CD14-positive monocyte (primary cell): ENCODE measurements at regions not wholly inside any gene's neighbourhood (a gene's known extent, or its start where the extent isn't known, plus 50 kb on each side); places are given as distances from the start of the nearest gene placed in this dataset.

Source experiments
- DNase-seq, 3 donors: peaks; one replicate each; pipeline ENCODE4 v3.0.0-alpha.2; 2011 to 2022
- H2AFZ ChIP-seq: 2 replicates; pipeline ENCODE4 v1.6.0; 2012; ENCODE audit warnings: mild to moderate bottlenecking, low read depth, low read length, inconsistent platforms; ENCODE audit not compliant: insufficient read depth, poor library complexity, severe bottlenecking
- H3K27ac ChIP-seq, 2 donors: 1 replicate in 1 of 2; 2 replicates in 1 of 2; pipeline ENCODE4 v1.5.1; 2012 to 2013; ENCODE audit warnings: low read length in 2 of 2, control low read depth in 1 of 2, inconsistent platforms in 1 of 2, low read depth in 1 of 2, mild to moderate bottlenecking in 1 of 2
- H3K27me3 ChIP-seq, 2 donors: one replicate each; pipeline versions ENCODE4 v1.6.0 to v1.6.1; 2011 to 2013; ENCODE audit warnings: low read length in 2 of 2; ENCODE audit not compliant: control insufficient read depth in 2 of 2, insufficient read depth in 2 of 2
- H3K36me3 ChIP-seq, 2 donors: replicated peaks in 1 of 2; 1 replicate in 1 of 2; 2 replicates in 1 of 2; pipeline versions ENCODE4 v1.5.1 to v1.6.1; 2012 to 2013; ENCODE audit warnings: low read length in 2 of 2, control low read depth in 1 of 2, inconsistent platforms in 1 of 2, mild to moderate bottlenecking in 1 of 2; ENCODE audit not compliant: insufficient read depth in 2 of 2, control insufficient read depth in 1 of 2
- H3K4me1 ChIP-seq, 2 donors: 1 replicate in 1 of 2; 2 replicates in 1 of 2; pipeline versions ENCODE4 v1.5.1 to v1.6.1; 2012 to 2013; ENCODE audit warnings: low read length in 2 of 2, control low read depth in 1 of 2, inconsistent platforms in 1 of 2, mild to moderate bottlenecking in 1 of 2, moderate library complexity in 1 of 2; ENCODE audit not compliant: insufficient read depth in 2 of 2, control insufficient read depth in 1 of 2
- H3K4me2 ChIP-seq: replicated peaks from 2 replicates; pipeline ENCODE3; 2012; ENCODE audit warnings: low read length, moderate library complexity, mild to moderate bottlenecking; ENCODE audit not compliant: poor library complexity, severe bottlenecking; ENCODE audit errors: extremely low read depth
- H3K4me3 ChIP-seq, 3 experiments: fragments of 200-600 bp in 1 of 3; sonication (generic) in 1 of 3; replicated peaks in 1 of 3; 1 replicate in 2 of 3; 2 replicates in 1 of 3; pipeline ENCODE4 v1.5.1; 2011 to 2013; ENCODE audit warnings: low read length in 3 of 3, mild to moderate bottlenecking in 3 of 3, control low read depth in 2 of 3, low read depth in 2 of 3, inconsistent platforms in 1 of 3, moderate library complexity in 1 of 3
- H3K79me2 ChIP-seq: 2 replicates; pipeline ENCODE4 v1.6.0; 2012; ENCODE audit warnings: mild to moderate bottlenecking, control low read depth, inconsistent platforms, low read length, moderate library complexity; ENCODE audit not compliant: insufficient read depth
- H3K9ac ChIP-seq: 2 replicates; pipeline ENCODE4 v1.6.0; 2017; ENCODE audit warnings: low read length, mild to moderate bottlenecking; ENCODE audit not compliant: insufficient read depth, poor library complexity, severe bottlenecking
- H3K9me3 ChIP-seq, 2 donors: replicated peaks in 1 of 2; 1 replicate in 1 of 2; 2 replicates in 1 of 2; pipeline versions ENCODE4 v1.5.1 to v1.6.1; 2012 to 2013; ENCODE audit warnings: low read length in 2 of 2, control low read depth in 1 of 2; ENCODE audit not compliant: control insufficient read depth in 1 of 2, insufficient read depth in 1 of 2
- H4K20me1 ChIP-seq: 2 replicates; pipeline ENCODE4 v1.6.0; 2012; ENCODE audit warnings: mild to moderate bottlenecking, low read length, control low read depth, moderate library complexity; ENCODE audit not compliant: insufficient read depth
- H3K27ac Mint-ChIP-seq, 7 donors: one replicate each; pipeline ENCODE4 v1.8.0; 2020; ENCODE audit warnings: mild to moderate bottlenecking in 7 of 7, mixed read lengths in 7 of 7, moderate library complexity in 6 of 7, inconsistent platforms in 2 of 7
- H3K27me3 Mint-ChIP-seq, 3 donors: one replicate each; pipeline ENCODE4 v1.8.0; 2021 to 2022; ENCODE audit warnings: low read depth in 3 of 3, mild to moderate bottlenecking in 3 of 3, mixed read lengths in 3 of 3, moderate library complexity in 3 of 3, inconsistent platforms in 1 of 3
- H3K36me3 Mint-ChIP-seq, 2 donors: one replicate each; pipeline ENCODE4 v1.8.0; 2020; ENCODE audit warnings: mixed read lengths in 2 of 2, inconsistent platforms in 1 of 2, mild to moderate bottlenecking in 1 of 2
- H3K4me1 Mint-ChIP-seq: one replicate; pipeline ENCODE4 v1.8.0; 2020; ENCODE audit warnings: mild to moderate bottlenecking, mixed read lengths
- H3K4me3 Mint-ChIP-seq, 2 donors: one replicate each; pipeline ENCODE4 v1.8.0; 2020; ENCODE audit warnings: mild to moderate bottlenecking in 2 of 2, mixed read lengths in 2 of 2, moderate library complexity in 1 of 2
- H3K9me3 Mint-ChIP-seq, 7 donors: one replicate each; pipeline ENCODE4 v1.8.0; 2020 to 2022; ENCODE audit warnings: mixed read lengths in 7 of 7, mild to moderate bottlenecking in 6 of 7, moderate library complexity in 6 of 7, inconsistent platforms in 2 of 7
- CTCF ChIP-seq: fragments of 200-600 bp; IDR thresholded peaks from one replicate; pipeline ENCODE4 v1.8.0; 2022; ENCODE audit warnings: antibody characterized with exemption, mild to moderate bottlenecking
- WGBS: methylation state at CpG from one replicate; pipeline ENCODE4 v1.1.5; 2013; ENCODE audit warnings: missing lambda C conversion rate; ENCODE audit not compliant: insufficient coverage; 5-methylcytosine and 5-hydroxymethylcytosine counted together
- intact Hi-C, 2 donors: fragments of 100-400 bp; cut with micrococcal nuclease; formaldehyde crosslinking; loops; one replicate each; pipeline versions ENCODE4 v1.15.0 to v1.15.1; 2023

GRCh38 chrY:13790108-13790793 is 86.6 kb downstream of the TMSB4Y start:
- H3K9ac ChIP-seq = no peak overlapping the region
- Mint-ChIP-seq H3K4me3 (no peak overlapping the region), H3K36me3 (peaks cover 0 to 9% of the 10 kb centered on the region in 2 donors), H3K27me3 (no peaks in the 10 kb centered on the region), H3K9me3 (peaks cover 0 to 3% (median 0%) of the 10 kb centered on the region in 7 donors), H3K4me1 (peaks cover 8% of the 10 kb centered on the region), H3K27ac (no peak overlapping the region)
- H3K79me2 ChIP-seq = no peaks in the 10 kb centered on the region
- no peaks in the 10 kb centered on the region for H4K20me1 ChIP-seq
- H3K9me3 ChIP-seq = no peaks in the 10 kb centered on the region
- H3K4me2 ChIP-seq = no peak overlapping the region
- no peak for DNase-seq
- H2AFZ ChIP-seq = no peak overlapping the region
- H3K4me3 ChIP-seq = no peak overlapping the region
- intact Hi-C loops = no loop called here
- no peak overlapping the region for H3K27ac ChIP-seq
- TF ChIP-seq CTCF = no peak
- no peaks in the 10 kb centered on the region for H3K27me3 ChIP-seq
- WGBS = no CpG with 5 or more reads among the region's 2 CpGs
- no peaks in the 10 kb centered on the region for H3K36me3 ChIP-seq
- H3K4me1 ChIP-seq = no peaks in the 10 kb centered on the region

- no peak overlapping the region for H3K9ac ChIP-seq
- no peaks in the 10 kb centered on the region for H3K4me1 ChIP-seq
- no peak overlapping the region for H2AFZ ChIP-seq
- Mint-ChIP-seq H3K27ac (no peak overlapping the region), H3K4me3 (no peak overlapping the region), H3K27me3 (no peaks in the 10 kb centered on the region), H3K4me1 (peaks cover 2% of the 10 kb centered on the region), H3K9me3 (no peaks in the 10 kb centered on the region), H3K36me3 (peaks cover 0 to 7% of the 10 kb centered on the region in 2 donors)
- WGBS = no CpG with 5 or more reads among the region's 1 CpG
- H3K4me2 ChIP-seq = no peak overlapping the region
- H3K4me3 ChIP-seq = no peak overlapping the region
- no peaks in the 10 kb centered on the region for H3K79me2 ChIP-seq
- no peaks in the 10 kb centered on the region for H3K9me3 ChIP-seq
- TF ChIP-seq CTCF = no peak
- no peak for DNase-seq
- intact Hi-C loops = no loop called here
- no peaks in the 10 kb centered on the region for H3K27me3 ChIP-seq
- H3K36me3 ChIP-seq = no peaks in the 10 kb centered on the region
- H3K27ac ChIP-seq = no peak overlapping the region
- H4K20me1 ChIP-seq = no peaks in the 10 kb centered on the region
These were observed 91.4 kb downstream of the TMSB4Y start for GRCh38 chrY:13795067-13795466.
